ENCODE measurements at regions not wholly inside any gene's neighbourhood (a gene's known extent, or its start where the extent isn't known, plus 50 kb on each side); places are given as distances from the start of the nearest gene placed in this dataset.

GRCh38 chr2:43034921-43035320, 191.5 kb downstream of the ZFP36L2 start:
- TF ChIP-seq EZH2 (IDR thresholded peaks at IDR 0.05; ENCODE audit: low read length, missing control alignments): no peak
- TF ChIP-seq CTCF (conservative IDR thresholded peaks at IDR 0.05 in 1 of 2, IDR thresholded peaks at IDR 0.05 in 1 of 2; ENCODE audit: low read depth in 1 of 2, low read length in 2 of 2): no peak

Data from fibroblast of lung (primary cell).